Fibroblast of skin of abdomen (primary cell): ENCODE measurements at regions not wholly inside any gene's neighbourhood (a gene's known extent, or its start where the extent isn't known, plus 50 kb on each side); places are given as distances from the start of the nearest gene placed in this dataset.

Experiments used
- DNase-seq: peaks from one replicate; pipeline ENCODE4 v3.0.0-alpha.2; 2013

DNA sequence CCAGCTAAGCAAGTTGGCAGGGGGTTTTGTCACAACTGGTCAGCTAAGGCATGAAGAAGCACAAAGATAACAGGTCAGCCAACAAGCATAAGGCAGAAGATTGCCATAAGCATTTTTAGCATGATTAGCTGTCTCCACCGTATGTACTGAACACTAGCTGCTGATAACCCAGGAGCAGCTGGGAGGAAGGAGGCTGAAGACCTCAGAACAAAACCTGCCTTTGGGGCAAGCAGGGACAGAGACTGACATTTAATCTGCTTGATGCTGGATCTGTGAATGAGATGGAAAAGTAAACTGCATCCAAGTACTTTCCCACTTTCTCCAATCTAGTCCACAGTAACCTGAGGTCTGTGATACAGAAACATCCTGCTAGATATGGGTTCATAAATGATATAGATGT lies 353.0 kb upstream of the MAP3K7 start:
- DNase-seq: no peak

DNA sequence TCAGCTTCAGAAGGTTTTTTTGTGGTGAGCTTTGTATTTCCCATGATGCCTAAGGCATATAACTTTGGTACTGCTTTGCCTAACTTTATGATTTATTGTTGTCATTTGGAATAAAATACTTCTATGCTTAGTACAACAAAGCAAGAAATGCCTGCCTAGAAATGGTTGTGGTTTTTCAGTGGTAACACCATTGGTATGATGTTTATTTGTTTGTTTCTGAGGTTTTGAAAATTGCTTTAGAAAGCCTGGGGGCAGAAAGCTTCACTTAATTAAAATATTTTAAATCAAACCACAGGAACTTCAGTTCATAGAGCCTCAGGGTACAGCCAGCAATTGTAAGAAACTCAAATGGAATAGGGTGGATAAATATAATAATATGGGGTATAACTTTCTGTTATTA lies 351.2 kb upstream of the MAP3K7 start:
- peak; percentile 2 for DNase-seq

DNA sequence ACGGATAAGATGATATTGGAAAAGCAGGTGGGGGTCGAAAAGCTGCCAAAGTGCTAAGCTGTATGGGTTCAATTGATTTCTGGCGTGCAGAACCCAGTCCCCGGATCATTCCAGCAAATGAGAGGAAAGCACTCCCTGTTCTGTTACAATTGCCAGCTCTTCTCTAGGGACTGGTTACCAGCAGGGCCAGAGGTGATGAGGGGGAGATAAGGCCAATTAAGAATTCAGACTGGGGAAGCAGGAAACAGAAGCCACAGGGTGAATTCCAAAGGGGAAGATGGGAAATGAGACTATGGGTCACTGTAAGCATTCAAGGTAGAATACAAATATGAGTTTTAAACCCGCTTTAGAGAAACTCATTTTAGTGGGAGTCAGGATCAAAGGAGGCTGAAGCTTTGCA lies 349.4 kb upstream of the MAP3K7 start:
- no peak for DNase-seq

DNA sequence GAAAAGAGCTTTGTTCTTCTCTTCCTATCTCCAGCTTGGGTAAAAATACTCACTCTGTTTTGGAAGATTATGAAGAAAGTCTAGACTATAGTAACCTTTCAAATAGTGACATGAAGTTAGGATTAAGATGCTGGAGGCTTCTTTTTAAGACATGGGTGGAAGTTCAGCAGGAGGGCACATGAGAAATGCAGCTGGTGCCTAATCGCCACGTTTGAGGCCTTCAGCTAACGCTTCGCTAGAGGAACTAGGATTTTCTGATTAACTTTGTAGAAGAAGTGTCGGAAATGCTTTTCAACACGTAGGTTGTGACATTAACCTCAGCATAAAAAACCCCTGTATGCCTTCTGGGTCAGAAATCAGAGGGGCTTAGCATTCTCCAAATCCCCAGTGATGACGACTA lies 348.1 kb upstream of the MAP3K7 start:
- no peak for DNase-seq

DNA sequence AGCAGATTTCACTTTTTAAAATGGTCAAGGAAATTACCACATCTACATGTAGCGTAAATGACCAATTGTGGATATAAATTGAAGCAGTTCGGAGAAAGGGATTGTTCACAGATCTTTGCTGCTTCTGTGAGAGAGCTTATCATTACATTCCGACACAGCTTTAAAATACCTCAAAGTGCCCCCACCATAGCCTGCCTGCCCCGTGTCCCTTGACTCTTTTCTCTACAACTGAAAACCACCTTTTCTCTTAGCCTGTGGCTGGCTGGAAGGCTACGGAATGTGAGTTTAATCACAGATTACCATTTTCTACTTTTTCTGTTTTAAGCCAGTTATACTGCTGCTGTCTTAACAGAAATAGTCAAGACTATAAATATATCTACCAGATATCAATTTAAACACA lies 347.2 kb upstream of the MAP3K7 start:
- DNase-seq: no peak

DNA sequence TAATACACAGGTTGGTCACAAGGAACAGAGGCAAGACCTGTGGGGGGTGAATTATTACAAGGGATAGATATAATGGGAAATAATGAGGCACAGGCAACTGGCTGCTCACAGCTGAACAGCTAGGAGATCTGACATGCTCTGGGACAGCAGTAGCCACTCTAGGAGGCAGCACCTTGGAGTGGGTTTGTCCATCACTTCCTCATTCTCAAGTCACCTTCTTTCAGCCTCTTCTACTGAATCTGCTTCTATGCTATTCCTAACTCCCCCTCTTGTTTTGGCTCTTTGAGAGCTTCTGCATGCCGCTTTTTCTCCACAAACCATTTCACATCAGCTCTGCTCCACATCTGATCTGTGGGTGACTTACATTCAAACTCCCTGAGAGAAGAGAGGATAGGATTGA lies 345.5 kb upstream of the MAP3K7 start:
- no peak for DNase-seq

DNA sequence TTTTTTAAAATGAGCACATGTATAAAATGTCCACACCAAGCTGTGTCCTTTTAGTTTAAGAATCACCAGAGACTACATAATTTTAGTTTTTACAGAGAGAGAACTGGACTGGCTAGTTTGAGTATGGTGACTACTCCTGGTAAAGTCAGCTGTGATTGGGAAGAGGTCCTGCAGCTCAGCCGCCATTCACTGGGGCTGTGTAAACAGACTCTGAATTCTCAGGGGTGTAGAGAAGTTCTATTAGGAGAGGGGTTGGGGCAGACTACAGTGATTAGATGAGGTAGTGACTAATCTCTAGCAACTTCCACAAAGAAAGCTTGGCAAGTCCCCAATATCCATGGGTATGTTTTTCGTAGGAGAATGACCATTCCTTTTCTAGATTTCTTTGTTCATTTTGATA lies 341.2 kb upstream of the MAP3K7 start:
- DNase-seq: no peak

DNA sequence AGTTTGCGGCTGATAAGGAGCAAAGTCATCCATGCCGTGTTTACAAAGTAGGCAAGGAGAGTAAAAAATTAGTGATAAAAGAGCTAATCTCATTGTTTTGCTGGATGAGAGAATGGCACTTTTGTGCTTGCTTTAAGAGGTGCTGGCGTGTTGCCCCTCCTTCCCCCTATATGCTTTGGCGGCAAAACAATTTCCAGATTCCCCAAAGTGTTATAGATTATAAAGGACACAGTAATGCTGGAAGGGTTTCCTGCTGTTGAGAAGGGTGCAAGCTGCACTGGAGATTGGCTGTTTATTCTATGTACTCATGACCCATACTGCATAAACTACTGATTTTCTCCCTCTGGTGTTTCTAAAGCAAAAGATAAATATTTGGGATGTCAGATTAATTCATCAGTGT lies 338.9 kb upstream of the MAP3K7 start:
- no peak for DNase-seq

DNA sequence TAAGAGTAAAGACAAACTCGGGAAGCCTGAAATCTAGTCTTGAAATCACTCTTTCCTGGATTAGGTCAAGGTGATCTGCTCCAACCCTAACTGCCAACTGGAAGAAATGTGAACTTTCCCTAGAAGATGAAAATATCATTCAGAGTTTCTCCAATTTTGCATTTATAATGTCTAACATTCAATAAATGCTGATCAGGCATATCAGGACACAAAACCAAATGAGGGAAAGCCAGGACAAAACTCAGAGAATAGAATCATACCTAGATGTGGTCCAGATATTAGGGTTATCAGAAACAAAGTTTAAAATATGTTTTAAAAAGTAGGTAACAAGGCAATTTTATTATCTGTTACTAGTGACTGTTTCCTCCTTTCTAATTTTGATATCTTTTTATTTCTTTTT lies 335.5 kb upstream of the MAP3K7 start:
- no peak for DNase-seq

DNA sequence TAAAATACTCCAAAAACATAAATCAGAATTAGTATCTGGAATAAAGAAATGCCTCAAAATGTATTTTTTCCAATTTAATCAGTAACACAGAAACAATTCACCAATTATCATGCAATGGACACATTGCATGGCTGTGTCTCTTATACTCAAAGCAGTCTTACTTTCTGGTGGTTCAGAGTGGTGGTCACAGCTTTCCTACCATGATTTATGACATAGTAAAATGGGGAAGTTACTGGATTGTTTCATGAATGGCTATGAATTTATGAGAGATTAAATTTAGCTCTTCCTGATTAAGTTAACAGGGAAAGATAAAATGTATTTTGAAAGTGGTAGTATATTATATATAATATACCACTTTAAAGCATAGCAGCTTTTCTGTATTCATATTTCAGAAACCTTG lies 331.5 kb upstream of the MAP3K7 start:
- no peak for DNase-seq

DNA sequence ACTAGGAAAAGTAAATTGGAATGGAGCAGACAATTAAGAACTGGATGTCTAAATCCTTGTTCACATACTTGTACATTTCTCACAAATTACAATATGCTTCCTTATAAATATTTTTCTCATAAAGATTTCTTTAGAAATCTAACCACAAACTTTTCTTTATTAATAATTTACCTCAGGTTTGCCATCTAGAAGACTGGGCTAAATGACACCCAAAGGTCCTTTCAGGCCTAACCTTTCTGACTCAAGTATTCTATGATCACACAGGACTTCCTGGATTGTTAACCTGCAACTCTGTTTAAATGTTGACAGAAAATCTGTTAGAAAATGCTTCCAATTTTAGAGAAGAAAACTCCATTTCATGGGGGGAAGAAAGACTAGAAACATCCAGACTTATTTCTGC lies 330.5 kb upstream of the MAP3K7 start:
- DNase-seq: no peak

DNA sequence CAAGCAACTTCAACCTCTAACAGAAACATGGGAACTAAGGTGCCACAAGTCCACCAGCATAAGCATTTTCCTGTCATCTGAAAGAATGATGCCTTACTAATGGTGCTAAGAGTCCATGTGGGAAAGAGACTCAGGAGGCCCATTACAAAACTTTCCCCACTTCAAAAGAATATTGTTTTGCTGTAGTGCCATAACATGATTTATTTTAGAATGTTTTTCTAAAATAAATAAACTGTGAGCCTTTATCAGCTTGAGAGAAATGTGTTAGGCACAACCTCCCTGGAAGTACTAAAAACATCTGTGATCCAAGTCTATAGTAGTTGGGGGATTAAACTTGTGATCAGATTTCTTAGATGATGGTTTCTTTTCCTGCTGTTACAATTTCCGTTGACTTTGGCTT lies 330.1 kb upstream of the MAP3K7 start:
- no peak for DNase-seq

DNA sequence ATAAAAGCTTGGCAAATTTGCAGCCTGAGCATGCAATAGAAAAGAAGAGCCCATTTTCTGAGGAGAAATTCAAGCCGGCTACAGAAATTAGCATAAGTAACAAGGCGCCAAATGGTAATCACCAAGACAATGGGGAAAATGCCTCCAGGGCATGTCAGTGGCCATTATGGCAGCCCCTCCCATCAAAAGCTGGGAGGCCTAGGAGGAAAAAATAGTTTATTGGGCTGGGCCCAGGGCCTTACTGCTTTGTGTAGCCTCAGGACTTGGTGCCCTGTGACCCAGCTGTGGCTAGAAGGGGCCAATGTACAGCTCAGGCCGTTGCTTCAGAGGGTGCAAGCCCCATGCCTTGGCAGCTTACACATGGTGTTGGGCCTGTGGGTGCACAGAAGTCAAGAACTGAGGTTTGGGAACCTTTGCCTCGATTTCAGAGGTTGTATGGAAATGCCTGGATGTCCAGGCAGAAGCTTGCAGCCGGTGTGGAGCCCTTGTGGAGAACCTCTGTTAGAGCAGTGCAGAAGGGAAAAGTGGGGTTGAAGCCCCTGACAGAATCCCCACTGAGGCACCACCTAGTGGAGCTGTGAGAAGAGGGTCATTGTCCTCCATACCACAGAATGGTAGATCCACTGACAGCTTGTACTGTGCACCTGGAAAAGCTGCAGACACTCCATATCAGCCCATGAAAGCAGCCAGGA lies 328.5 kb upstream of the MAP3K7 start:
- DNase-seq: no peak

DNA sequence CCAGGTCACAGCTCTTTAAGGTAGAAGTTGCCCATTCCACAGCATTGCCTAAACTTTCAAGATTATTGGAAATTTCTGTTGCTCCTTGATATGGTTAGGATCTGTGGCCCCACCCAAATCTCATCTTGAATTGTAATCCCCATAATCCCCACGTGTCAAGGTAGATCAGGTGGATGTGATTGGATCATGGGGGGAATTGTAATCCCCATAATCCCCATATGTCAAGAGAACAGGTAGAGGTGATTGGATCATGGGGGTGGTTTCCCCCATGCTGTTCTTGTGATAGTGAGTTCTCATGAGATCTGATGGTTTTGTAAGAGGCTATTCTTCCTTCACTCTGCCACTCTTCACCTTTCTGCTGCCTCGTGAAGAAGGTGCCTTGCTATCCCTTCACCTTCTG lies 327.4 kb upstream of the MAP3K7 start:
- DNase-seq: no peak

DNA sequence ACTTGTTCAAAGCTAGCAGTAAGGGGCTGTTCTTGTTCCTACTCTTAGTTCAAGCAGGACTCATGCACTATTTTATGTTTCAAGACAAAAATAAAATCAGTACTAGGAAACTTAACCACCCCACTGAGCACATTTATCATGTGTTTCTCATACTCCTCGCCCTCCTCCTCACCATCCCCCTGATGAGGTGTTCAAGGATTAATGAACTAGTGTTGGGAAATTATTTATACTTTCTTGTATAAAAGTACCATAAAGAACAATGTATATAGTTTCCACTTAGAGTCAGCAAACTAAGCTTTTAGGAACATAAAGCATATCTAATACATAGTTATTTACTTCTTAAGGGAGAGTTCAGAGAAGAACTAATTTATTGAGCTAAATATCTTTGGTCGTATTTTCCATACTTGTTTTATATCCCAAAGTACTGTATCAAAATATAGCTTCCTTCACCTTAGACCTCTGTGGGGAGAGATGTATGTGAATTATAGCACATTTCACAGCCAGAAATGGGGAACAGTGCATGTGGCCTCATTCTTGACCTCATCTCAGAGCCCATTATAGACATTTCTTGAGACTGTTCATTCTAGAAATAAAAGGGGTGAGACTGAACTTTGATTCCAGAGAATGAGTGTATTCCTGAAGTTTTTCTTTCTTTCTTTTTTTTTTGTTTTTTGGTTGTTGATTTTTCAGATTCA lies 326.5 kb upstream of the MAP3K7 start:
- no peak for DNase-seq

DNA sequence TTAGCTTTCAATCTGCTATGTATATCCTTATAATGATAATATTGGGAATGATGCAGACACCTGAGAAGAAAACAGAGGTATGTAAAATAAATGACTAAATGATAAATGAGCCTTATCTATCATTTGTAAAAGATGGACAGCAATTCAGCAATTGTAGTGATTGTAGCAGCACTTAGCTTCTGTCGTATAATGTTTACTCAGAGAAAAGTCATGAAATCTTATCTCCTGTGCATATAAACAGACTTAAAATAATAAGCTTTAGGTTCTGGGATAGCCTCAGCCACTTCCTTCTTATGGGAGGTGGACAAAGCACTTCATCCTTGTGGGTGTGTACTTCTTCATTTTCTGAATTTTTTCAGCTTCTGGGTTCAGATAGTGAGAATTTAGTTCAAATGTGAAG lies 324.8 kb upstream of the MAP3K7 start:
- no peak for DNase-seq

DNA sequence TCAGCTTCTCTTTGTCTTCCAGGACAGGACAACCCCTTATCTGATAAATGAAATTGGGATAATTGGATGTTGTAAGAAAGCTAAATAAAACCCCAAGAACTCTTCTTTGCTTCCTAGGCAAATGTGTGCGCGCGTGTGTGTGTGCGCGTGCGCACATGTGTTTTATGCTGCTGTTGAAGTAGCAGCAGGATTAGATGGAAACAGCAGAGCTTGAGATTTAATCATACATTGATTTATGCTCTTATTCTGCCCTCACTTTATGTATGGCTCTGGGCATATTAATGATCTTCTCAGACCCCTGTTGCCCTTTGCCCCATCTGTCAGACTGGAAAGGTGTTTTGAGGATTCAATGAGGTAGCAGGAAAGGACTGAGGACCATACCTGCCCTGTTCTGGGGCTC lies 324.0 kb upstream of the MAP3K7 start:
- no peak for DNase-seq

DNA sequence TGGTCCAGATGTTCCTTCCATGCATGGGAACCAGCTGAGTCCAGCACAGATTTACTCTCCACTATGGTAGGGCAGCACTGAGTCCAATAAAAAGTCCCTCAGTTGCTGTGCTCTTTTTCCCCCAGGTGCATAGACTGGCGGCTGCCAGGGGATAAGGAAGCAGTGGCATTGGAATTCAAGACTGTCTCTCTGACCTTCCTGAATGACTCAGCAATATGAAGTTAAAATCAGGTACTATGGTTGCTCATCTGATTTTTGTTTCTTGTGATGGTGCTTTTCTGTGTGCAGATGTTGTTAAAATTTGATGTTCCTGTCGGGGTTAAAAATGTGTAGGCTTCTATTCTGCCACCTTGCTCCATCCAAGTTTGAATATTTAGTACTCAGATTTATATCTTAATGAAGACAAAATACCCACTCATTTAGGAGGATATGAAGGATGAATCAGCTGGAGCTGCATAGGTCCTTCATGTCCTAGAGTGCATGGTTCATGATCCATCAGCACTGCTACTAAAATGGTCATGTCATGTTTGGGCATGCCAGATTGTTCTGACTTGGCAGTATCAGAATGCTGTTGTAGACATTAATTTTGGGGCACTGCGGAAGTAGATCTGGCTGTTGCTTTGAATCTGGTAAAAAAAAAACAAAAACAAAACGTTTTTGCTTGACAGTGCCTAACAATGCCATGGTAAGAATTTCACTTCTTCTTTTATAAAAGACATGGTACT lies 321.2 kb upstream of the MAP3K7 start:
- no peak for DNase-seq

DNA sequence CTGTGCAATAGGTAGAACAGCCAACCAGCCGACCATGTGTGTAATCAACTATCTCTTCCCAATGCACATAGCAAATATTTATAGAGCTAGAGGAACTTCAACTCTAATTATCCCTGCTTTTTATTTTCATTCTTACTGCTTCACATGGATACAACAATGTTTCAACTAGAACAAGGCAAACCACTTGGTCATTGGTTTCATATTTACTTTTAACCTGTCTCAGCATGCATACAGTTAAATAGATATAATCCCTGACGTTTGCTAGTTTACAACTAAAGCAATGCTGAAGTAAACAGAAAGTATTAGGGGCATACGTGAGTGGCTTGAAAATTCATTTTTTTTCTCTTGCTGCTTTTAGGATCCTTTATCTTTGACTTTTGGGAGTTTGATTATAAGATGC lies 318.5 kb upstream of the MAP3K7 start:
- DNase-seq: no peak

DNA sequence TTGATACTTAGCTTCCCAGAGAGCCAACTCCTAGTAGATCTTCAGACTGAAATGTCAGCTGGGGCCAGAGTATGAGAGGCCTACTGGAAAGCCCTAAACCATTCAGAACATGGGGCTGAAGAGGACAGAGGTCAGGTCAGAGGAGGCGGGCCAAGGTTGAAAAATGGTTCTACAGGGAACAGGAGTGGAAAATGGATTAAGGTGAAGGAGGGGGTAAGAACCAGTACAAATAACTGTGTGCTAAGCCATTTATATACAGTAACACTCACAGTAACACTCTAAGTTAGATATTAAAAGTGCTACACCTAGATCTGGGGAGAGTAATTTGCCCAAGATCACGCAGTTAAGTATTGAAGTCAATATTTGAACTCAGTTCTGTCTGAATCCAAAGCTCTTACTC lies 313.2 kb upstream of the MAP3K7 start:
- no peak for DNase-seq

DNA sequence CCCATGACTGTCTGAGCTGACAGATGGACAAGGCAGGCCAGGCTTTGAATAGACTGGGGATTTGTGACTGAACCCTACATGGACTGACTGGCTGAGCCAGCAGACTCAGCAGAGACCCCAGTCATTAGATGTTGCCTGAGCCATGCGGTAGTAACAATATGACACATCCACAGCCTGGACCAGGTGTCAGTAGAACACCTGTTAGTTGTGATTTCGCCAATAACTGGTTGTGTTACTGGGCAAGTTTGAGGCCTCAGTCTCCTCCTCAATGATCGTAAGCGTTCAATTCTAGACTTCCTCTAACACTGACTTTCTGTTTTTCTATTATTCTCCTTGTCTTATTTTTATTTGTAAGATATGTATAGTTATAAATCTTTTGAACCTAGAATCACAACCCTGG lies 311.9 kb upstream of the MAP3K7 start:
- no peak for DNase-seq

DNA sequence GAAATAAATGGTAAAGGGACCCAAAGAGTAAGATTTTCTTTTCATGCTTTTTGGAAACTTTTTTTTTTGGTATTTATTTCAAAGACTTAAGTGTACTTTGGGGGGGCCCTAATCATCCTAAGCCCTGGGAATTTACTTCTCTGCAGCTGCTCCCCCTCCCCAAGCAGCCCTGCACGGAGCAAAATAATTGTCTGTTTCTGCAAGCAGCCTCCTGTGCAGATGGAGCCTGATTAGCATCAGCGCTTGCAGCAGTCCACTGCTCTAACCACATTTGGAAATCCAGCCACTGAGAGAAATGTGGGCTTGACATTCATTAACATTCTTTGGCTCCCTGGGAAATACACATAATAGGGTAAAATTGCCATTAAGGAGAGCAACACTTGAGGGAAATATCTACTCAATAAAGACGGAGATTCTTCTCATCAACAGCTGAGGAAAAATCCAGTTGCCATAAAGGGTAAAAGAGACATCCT lies 309.2 kb upstream of the MAP3K7 start:
- DNase-seq: peak; percentile 2

DNA sequence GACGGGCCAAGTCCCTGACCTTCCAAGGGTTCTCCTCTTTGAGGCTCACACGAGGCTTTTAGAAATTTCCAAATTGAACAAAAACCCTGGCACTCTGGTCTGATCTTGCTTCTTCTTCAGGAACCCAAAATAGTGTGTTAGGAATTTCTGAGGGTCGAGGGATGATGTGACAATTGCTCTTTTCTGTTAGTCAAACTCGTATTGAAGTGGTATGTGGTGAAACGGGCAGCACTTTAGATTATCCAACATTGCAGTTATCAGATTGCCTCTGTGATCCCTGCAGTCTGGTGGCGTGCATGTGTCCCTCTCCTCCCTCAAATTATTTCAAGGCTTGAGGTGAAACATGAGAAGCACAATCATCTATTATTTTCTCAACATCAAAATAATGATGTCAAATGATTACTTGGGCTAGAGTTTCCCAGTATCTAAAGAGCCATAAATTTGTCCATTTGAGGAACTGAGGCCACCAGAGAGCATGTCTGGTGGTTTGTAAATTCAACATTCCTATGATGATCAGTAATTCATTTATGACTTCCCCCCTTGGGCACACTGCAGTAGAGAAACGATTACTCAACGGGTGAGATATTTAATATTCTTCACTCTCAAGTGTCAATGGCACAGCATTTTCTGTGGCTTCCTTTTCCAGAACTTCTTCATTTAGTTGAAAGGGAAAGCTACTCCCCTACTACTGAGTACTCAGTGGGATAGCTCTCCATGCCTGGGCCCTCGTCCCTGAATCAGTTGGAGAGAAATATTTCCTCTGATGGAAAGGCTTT lies 308.6 kb upstream of the MAP3K7 start:
- peak; percentile 11 for DNase-seq
